ENCODE measurements at regions not wholly inside any gene's neighbourhood (a gene's known extent, or its start where the extent isn't known, plus 50 kb on each side); places are given as distances from the start of the nearest gene placed in this dataset.

- H3K9me3 Mint-ChIP-seq = peaks cover 21% of the 10 kb centered on the region
- TF ChIP-seq CTCF (IDR thresholded peaks at IDR 0.05) = no peak
- H3K4me1 Mint-ChIP-seq (ENCODE audit: low read depth) = no peaks in the 10 kb centered on the region
- no peak overlapping the region for H3K4me3 Mint-ChIP-seq
- no peak for DNase-seq
- H3K27me3 Mint-ChIP-seq (ENCODE audit: insufficient read depth) = no peaks in the 10 kb centered on the region
- no peak overlapping the region for H3K27ac Mint-ChIP-seq
- no peaks in the 10 kb centered on the region for H3K36me3 Mint-ChIP-seq (ENCODE audit: low read depth)
Measured at GRCh38 chr20:39911497-39911896, 777.5 kb downstream of the MAFB start.

- TF ChIP-seq CTCF (IDR thresholded peaks at IDR 0.05) = no peak
- peaks cover 21% of the 10 kb centered on the region for H3K9me3 Mint-ChIP-seq
- no peak overlapping the region for H3K4me3 Mint-ChIP-seq
- H3K36me3 Mint-ChIP-seq (ENCODE audit: low read depth) = no peaks in the 10 kb centered on the region
- no peaks in the 10 kb centered on the region for H3K27me3 Mint-ChIP-seq (ENCODE audit: insufficient read depth)
- no peak overlapping the region for H3K27ac Mint-ChIP-seq
- H3K4me1 Mint-ChIP-seq (ENCODE audit: low read depth) = no peaks in the 10 kb centered on the region
- no peak for DNase-seq
Measured at GRCh38 chr20:39910536-39910935, 778.5 kb downstream of the MAFB start.

- H3K36me3 Mint-ChIP-seq (ENCODE audit: low read depth) = no peaks in the 10 kb centered on the region
- no peaks in the 10 kb centered on the region for H3K4me1 Mint-ChIP-seq (ENCODE audit: low read depth)
- peaks cover 21% of the 10 kb centered on the region for H3K9me3 Mint-ChIP-seq
- H3K4me3 Mint-ChIP-seq = no peak overlapping the region
- DNase-seq = no peak
- no peak for TF ChIP-seq CTCF (IDR thresholded peaks at IDR 0.05)
- H3K27ac Mint-ChIP-seq = no peak overlapping the region
- no peaks in the 10 kb centered on the region for H3K27me3 Mint-ChIP-seq (ENCODE audit: insufficient read depth)
Measured at GRCh38 chr20:39909447-39909846, 779.6 kb downstream of the MAFB start.

GRCh38 chr20:39904476-39905112 lies 784.4 kb downstream of the MAFB start:
- no peaks in the 10 kb centered on the region for H3K27me3 Mint-ChIP-seq (ENCODE audit: insufficient read depth)
- DNase-seq = no peak
- no peaks in the 10 kb centered on the region for H3K4me1 Mint-ChIP-seq (ENCODE audit: low read depth)
- peaks cover 31% of the 10 kb centered on the region for H3K9me3 Mint-ChIP-seq
- no peaks in the 10 kb centered on the region for H3K36me3 Mint-ChIP-seq (ENCODE audit: low read depth)
- no peak overlapping the region for H3K4me3 Mint-ChIP-seq
- no peak overlapping the region for H3K27ac Mint-ChIP-seq
- TF ChIP-seq CTCF (IDR thresholded peaks at IDR 0.05) = no peak

- no peak for TF ChIP-seq CTCF (IDR thresholded peaks at IDR 0.05)
- DNase-seq = no peak
- Mint-ChIP-seq H3K4me1 (ENCODE audit: low read depth) (no peaks in the 10 kb centered on the region), H3K4me3 (no peak overlapping the region), H3K27me3 (ENCODE audit: insufficient read depth) (no peaks in the 10 kb centered on the region), H3K27ac (no peak overlapping the region), H3K36me3 (ENCODE audit: low read depth) (no peaks in the 10 kb centered on the region), H3K9me3 (peaks cover 30% of the 10 kb centered on the region)
Measured at GRCh38 chr20:39903806-39904465, 785.1 kb downstream of the MAFB start.
